Type B pancreatic cell (in vitro differentiated cells): ENCODE measurements at regions not wholly inside any gene's neighbourhood (a gene's known extent, or its start where the extent isn't known, plus 50 kb on each side); places are given as distances from the start of the nearest gene placed in this dataset.

Experiments
- DNase-seq: peaks from one replicate; pipeline ENCODE4 v3.0.0; 2021; ENCODE audit warnings: mixed read lengths; ENCODE audit not compliant: unreplicated experiment; ENCODE audit errors: extremely low spot score
- H3K27ac Mint-ChIP-seq: 2 replicates; pipeline ENCODE4 v1.8.0; 2021; ENCODE audit warnings: mild to moderate bottlenecking, mixed read lengths
- H3K27me3 Mint-ChIP-seq: 2 replicates; pipeline ENCODE4 v1.8.0; 2021; ENCODE audit warnings: mixed read lengths
- H3K36me3 Mint-ChIP-seq: 2 replicates; pipeline ENCODE4 v1.8.0; 2021; ENCODE audit warnings: mixed read lengths
- H3K4me1 Mint-ChIP-seq: one replicate; pipeline ENCODE4 v1.8.0; 2021; ENCODE audit warnings: mixed read lengths; ENCODE audit not compliant: unreplicated experiment
- H3K4me3 Mint-ChIP-seq: 2 replicates; pipeline ENCODE4 v1.8.0; 2021; ENCODE audit warnings: mild to moderate bottlenecking, mixed read lengths
- H3K9me3 Mint-ChIP-seq: 2 replicates; pipeline ENCODE4 v1.8.0; 2021; ENCODE audit warnings: mixed read lengths
- CTCF ChIP-seq: fragments of 200-600 bp; sonication (generic); conservative IDR thresholded peaks from 2 replicates; pipeline ENCODE4 v1.5.0; 2021; ENCODE audit warnings: antibody characterized with exemption, mild to moderate bottlenecking

GRCh38 chr5:20359377-20359776, 371.4 kb upstream of the CDH18 start:
- H3K27me3 Mint-ChIP-seq: no peaks in the 10 kb centered on the region
- DNase-seq: no peak
- H3K4me3 Mint-ChIP-seq: no peak overlapping the region
- no peaks in the 10 kb centered on the region for H3K36me3 Mint-ChIP-seq
- H3K4me1 Mint-ChIP-seq: no peaks in the 10 kb centered on the region
- no peaks in the 10 kb centered on the region for H3K9me3 Mint-ChIP-seq
- H3K27ac Mint-ChIP-seq: no peak overlapping the region
- no peak for TF ChIP-seq CTCF

GRCh38 chr5:20353499-20353898, 365.5 kb upstream of the CDH18 start:
- no peak for TF ChIP-seq CTCF
- H3K27ac Mint-ChIP-seq: no peak overlapping the region
- H3K36me3 Mint-ChIP-seq: no peaks in the 10 kb centered on the region
- H3K4me1 Mint-ChIP-seq: no peaks in the 10 kb centered on the region
- no peak for DNase-seq
- H3K9me3 Mint-ChIP-seq: no peaks in the 10 kb centered on the region
- no peaks in the 10 kb centered on the region for H3K27me3 Mint-ChIP-seq
- no peak overlapping the region for H3K4me3 Mint-ChIP-seq

- no peak for DNase-seq
- H3K27ac Mint-ChIP-seq: no peak overlapping the region
- H3K4me3 Mint-ChIP-seq: no peak overlapping the region
- TF ChIP-seq CTCF: no peak
- no peaks in the 10 kb centered on the region for H3K36me3 Mint-ChIP-seq
- no peaks in the 10 kb centered on the region for H3K4me1 Mint-ChIP-seq
- H3K27me3 Mint-ChIP-seq: no peaks in the 10 kb centered on the region
- H3K9me3 Mint-ChIP-seq: peaks cover 4% of the 10 kb centered on the region
These were observed 363.8 kb upstream of the CDH18 start for GRCh38 chr5:20351849-20352248.

GRCh38 chr5:20348321-20348720, 360.3 kb upstream of the CDH18 start:
- Mint-ChIP-seq H3K36me3 (no peaks in the 10 kb centered on the region), H3K27ac (no peak overlapping the region), H3K27me3 (no peaks in the 10 kb centered on the region), H3K4me3 (no peak overlapping the region), H3K4me1 (no peaks in the 10 kb centered on the region), H3K9me3 (peaks cover 4% of the 10 kb centered on the region)
- DNase-seq: no peak
- no peak for TF ChIP-seq CTCF

- no peaks in the 10 kb centered on the region for H3K27me3 Mint-ChIP-seq
- no peak for TF ChIP-seq CTCF
- no peaks in the 10 kb centered on the region for H3K4me1 Mint-ChIP-seq
- no peaks in the 10 kb centered on the region for H3K36me3 Mint-ChIP-seq
- no peak overlapping the region for H3K27ac Mint-ChIP-seq
- H3K9me3 Mint-ChIP-seq: peaks cover 4% of the 10 kb centered on the region
- H3K4me3 Mint-ChIP-seq: no peak overlapping the region
- no peak for DNase-seq
These were observed 359.3 kb upstream of the CDH18 start for GRCh38 chr5:20347334-20347733.

- no peaks in the 10 kb centered on the region for H3K4me1 Mint-ChIP-seq
- no peaks in the 10 kb centered on the region for H3K27me3 Mint-ChIP-seq
- no peak for TF ChIP-seq CTCF
- H3K4me3 Mint-ChIP-seq: no peak overlapping the region
- no peaks in the 10 kb centered on the region for H3K36me3 Mint-ChIP-seq
- no peak overlapping the region for H3K27ac Mint-ChIP-seq
- DNase-seq: no peak
- H3K9me3 Mint-ChIP-seq: no peaks in the 10 kb centered on the region
These were observed 352.1 kb upstream of the CDH18 start for GRCh38 chr5:20340126-20340525.
